Smooth muscle cell (in vitro differentiated cells): ENCODE measurements at regions not wholly inside any gene's neighbourhood (a gene's known extent, or its start where the extent isn't known, plus 50 kb on each side); places are given as distances from the start of the nearest gene placed in this dataset.
A peak's percentile ranks its signal among the peaks of the same experiment; 100 is the strongest.

ENCODE experiments used
- DNase-seq: peaks from one replicate; lab custom pipeline; 2025; ENCODE audit not compliant: unreplicated experiment; lab: John Stamatoyannopoulos, UW
- H2AFZ ChIP-seq: fragments of 200-600 bp; sonication (generic); 2 replicates; pipeline ENCODE4 v1.6.0; 2016; ENCODE audit warnings: antibody characterized with exemption, low read depth, mild to moderate bottlenecking
- H3F3A ChIP-seq: fragments of 200-600 bp; sonication (generic); 2 replicates; pipeline ENCODE4 v1.6.0; 2017; ENCODE audit warnings: antibody characterized with exemption, low read depth
- H3K27ac ChIP-seq: fragments of 200-600 bp; sonication (generic); 2 replicates; pipeline ENCODE4 v1.5.1; 2016; ENCODE audit warnings: low read depth, mild to moderate bottlenecking
- H3K27me3 ChIP-seq: fragments of 200-600 bp; sonication (generic); 2 replicates; pipeline ENCODE4 v1.6.1; 2016; ENCODE audit warnings: low read depth, mild to moderate bottlenecking
- H3K36me3 ChIP-seq: fragments of 200-600 bp; sonication (generic); 2 replicates; pipeline ENCODE4 v1.5.1; 2016; ENCODE audit warnings: low read depth
- H3K4me1 ChIP-seq: fragments of 200-600 bp; sonication (generic); 2 replicates; pipeline ENCODE4 v1.5.1; 2016; ENCODE audit warnings: low read depth
- H3K4me2 ChIP-seq: fragments of 200-600 bp; sonication (generic); 2 replicates; pipeline ENCODE4 v1.6.0; 2016; ENCODE audit warnings: mild to moderate bottlenecking
- H3K4me3 ChIP-seq: fragments of 200-600 bp; sonication (generic); 2 replicates; pipeline ENCODE4 v1.5.1; 2016; ENCODE audit warnings: mild to moderate bottlenecking
- H3K79me2 ChIP-seq: fragments of 200-600 bp; sonication (generic); 2 replicates; pipeline ENCODE4 v1.6.0; 2016; ENCODE audit warnings: low read depth, mild to moderate bottlenecking
- H3K9ac ChIP-seq: fragments of 200-600 bp; sonication (generic); 2 replicates; pipeline ENCODE4 v1.6.0; 2016; ENCODE audit warnings: low read depth
- H3K9me3 ChIP-seq: fragments of 200-600 bp; sonication (generic); replicated peaks from 2 replicates; pipeline ENCODE4 v1.5.1; 2016; ENCODE audit warnings: low read depth
- H4K20me1 ChIP-seq: fragments of 200-600 bp; sonication (generic); 2 replicates; pipeline ENCODE4 v1.6.0; 2016; ENCODE audit warnings: low read depth
- WGBS: methylation state at CpG from one replicate; pipeline ENCODE4 v1.1.7; 2016; ENCODE audit warnings: low lambda C conversion rate; 5-methylcytosine and 5-hydroxymethylcytosine counted together
- TF ChIP-seq, protein P1 (sequence below): fragments of 200-600 bp; sonication (generic); IDR thresholded peaks from 2 replicates; pipeline ENCODE4 v1.5.1; 2017; ENCODE audit warnings: borderline replicate concordance, mild to moderate bottlenecking, antibody characterized with exemption; ENCODE audit not compliant: insufficient read depth, poor library complexity, severe bottlenecking

DNA sequence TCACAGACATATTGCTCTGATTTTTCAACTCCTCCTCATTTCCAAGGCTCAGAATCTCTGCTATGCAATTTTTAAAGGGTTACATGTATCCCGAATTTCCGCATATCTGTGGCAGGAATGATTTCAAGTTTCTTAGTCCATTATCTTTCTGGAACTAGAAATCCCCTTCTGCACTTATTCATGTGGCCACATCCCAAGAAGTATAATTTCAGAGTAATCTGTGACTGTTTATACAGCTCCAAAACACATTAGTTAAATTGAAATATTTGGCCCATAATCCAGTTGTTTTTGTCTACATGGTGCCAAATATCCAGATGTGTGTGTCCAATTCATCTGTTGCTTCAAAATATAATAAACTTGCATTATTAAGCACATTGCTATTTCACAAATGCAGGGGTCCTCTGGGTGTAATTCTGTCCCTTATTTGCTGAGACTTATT is 271.2 kb downstream of the ARHGAP12 start:
- WGBS, result 40% methylated on average over 2 of the region's 2 CpGs
- Histone ChIP-seq H3K4me1 (peaks cover 8% of the 10 kb centered on the region), H3K4me3 (no peak overlapping the region), H4K20me1 (no peaks in the 10 kb centered on the region), H3K27me3 (no peaks in the 10 kb centered on the region), H3K4me2 (peak overlapping the region; percentile 51), H3K79me2 (no peaks in the 10 kb centered on the region), H3K36me3 (no peaks in the 10 kb centered on the region), H3K9me3 (no peaks in the 10 kb centered on the region), H3F3A (peaks cover 9% of the 10 kb centered on the region), H2AFZ (no peak overlapping the region), H3K9ac (no peak overlapping the region), H3K27ac (peak overlapping the region; percentile 45)
- no peak for DNase-seq
- TF ChIP-seq, protein P1, sequence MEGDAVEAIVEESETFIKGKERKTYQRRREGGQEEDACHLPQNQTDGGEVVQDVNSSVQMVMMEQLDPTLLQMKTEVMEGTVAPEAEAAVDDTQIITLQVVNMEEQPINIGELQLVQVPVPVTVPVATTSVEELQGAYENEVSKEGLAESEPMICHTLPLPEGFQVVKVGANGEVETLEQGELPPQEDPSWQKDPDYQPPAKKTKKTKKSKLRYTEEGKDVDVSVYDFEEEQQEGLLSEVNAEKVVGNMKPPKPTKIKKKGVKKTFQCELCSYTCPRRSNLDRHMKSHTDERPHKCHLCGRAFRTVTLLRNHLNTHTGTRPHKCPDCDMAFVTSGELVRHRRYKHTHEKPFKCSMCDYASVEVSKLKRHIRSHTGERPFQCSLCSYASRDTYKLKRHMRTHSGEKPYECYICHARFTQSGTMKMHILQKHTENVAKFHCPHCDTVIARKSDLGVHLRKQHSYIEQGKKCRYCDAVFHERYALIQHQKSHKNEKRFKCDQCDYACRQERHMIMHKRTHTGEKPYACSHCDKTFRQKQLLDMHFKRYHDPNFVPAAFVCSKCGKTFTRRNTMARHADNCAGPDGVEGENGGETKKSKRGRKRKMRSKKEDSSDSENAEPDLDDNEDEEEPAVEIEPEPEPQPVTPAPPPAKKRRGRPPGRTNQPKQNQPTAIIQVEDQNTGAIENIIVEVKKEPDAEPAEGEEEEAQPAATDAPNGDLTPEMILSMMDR, result no peak

GRCh38 chr10:31656851-31657433 is 271.7 kb downstream of the ARHGAP12 start:
- Histone ChIP-seq H3K27ac (peak overlapping the region; percentile 45), H3K4me2 (peak overlapping the region; percentile 51), H3K27me3 (no peaks in the 10 kb centered on the region), H4K20me1 (no peaks in the 10 kb centered on the region), H3K9me3 (no peaks in the 10 kb centered on the region), H3K4me1 (peaks cover 8% of the 10 kb centered on the region), H3F3A (peaks cover 9% of the 10 kb centered on the region), H2AFZ (no peak overlapping the region), H3K9ac (no peak overlapping the region), H3K4me3 (no peak overlapping the region), H3K79me2 (no peaks in the 10 kb centered on the region), H3K36me3 (no peaks in the 10 kb centered on the region)
- TF ChIP-seq, protein P1, result no peak
- WGBS, result 27% methylated on average over 1 of the region's 1 CpG
- DNase-seq, result no peak

GRCh38 chr10:31652038-31652437 is 276.6 kb downstream of the ARHGAP12 start:
- Histone ChIP-seq H2AFZ (no peak overlapping the region), H3K9ac (no peak overlapping the region), H3K27me3 (no peaks in the 10 kb centered on the region), H3K4me2 (no peak overlapping the region), H3F3A (peaks cover 3% of the 10 kb centered on the region), H3K9me3 (no peaks in the 10 kb centered on the region), H3K79me2 (no peaks in the 10 kb centered on the region), H4K20me1 (no peaks in the 10 kb centered on the region), H3K36me3 (no peaks in the 10 kb centered on the region), H3K27ac (no peak overlapping the region), H3K4me3 (no peak overlapping the region), H3K4me1 (peaks cover 11% of the 10 kb centered on the region)
- no peak for DNase-seq
- TF ChIP-seq, protein P1, result no peak
- WGBS, result 100% methylated on average over 1 of the region's 1 CpG

DNA sequence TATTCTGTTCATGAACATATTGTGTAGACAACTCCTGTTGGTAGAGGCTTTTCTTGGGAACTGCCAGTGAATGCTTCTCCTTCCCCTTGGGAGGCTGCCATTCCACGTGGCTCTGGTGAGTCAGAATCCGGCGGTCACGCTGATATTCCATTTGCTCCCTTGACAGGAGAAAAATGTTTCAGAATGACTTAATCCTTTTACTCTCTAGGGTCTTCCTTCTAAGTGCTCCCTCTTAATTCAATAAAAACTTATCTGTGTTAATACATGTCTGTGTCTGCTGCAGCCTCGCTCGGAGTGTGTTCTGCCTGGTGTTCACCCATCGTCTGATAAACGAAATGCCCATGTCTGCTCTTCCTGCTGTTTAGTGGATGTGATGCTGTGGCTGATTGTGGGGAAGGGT is 278.6 kb downstream of the ARHGAP12 start:
- Histone ChIP-seq H3K27me3 (no peaks in the 10 kb centered on the region), H3K9ac (no peak overlapping the region), H3K27ac (peak overlapping the region; percentile 83), H3K9me3 (no peaks in the 10 kb centered on the region), H4K20me1 (no peaks in the 10 kb centered on the region), H3K4me2 (peak overlapping the region; percentile 79), H3K4me1 (peaks cover 11% of the 10 kb centered on the region), H3K4me3 (peak overlapping the region; percentile 22), H3K79me2 (no peaks in the 10 kb centered on the region), H3F3A (peaks cover 3% of the 10 kb centered on the region), H3K36me3 (no peaks in the 10 kb centered on the region), H2AFZ (peak overlapping the region; percentile 50)
- WGBS, result 14% methylated on average over 8 of the region's 8 CpGs
- peak; percentile 18 for DNase-seq
- TF ChIP-seq, protein P1, result no peak
